Muscle layer of colon (tissue), 2 donors: ENCODE measurements at regions not wholly inside any gene's neighbourhood (a gene's known extent, or its start where the extent isn't known, plus 50 kb on each side); places are given as distances from the start of the nearest gene placed in this dataset.

Source experiments
- H3K27ac ChIP-seq: one replicate; pipeline ENCODE4 v1.7.0; 2013; ENCODE audit warnings: low read depth, mild to moderate bottlenecking, low read length, moderate library complexity
- H3K27me3 ChIP-seq, 2 donors: one replicate each; pipeline ENCODE4 v1.7.0; 2013; ENCODE audit warnings: low read length in 2 of 2, mild to moderate bottlenecking in 2 of 2; ENCODE audit not compliant: insufficient read depth in 2 of 2, control insufficient read depth in 1 of 2
- H3K36me3 ChIP-seq: one replicate; pipeline ENCODE4 v1.7.0; 2013; ENCODE audit warnings: mild to moderate bottlenecking, low read length; ENCODE audit not compliant: insufficient read depth
- H3K4me1 ChIP-seq: one replicate; pipeline ENCODE4 v1.7.0; 2013; ENCODE audit warnings: mild to moderate bottlenecking, low read length; ENCODE audit not compliant: insufficient read depth
- H3K4me3 ChIP-seq, 2 donors: one replicate each; pipeline ENCODE4 v1.7.0; 2013; ENCODE audit warnings: low read length in 2 of 2, low read depth in 1 of 2, mild to moderate bottlenecking in 1 of 2, moderate library complexity in 1 of 2
- H3K9ac ChIP-seq: one replicate; pipeline ENCODE4 v1.7.0; 2013; ENCODE audit warnings: low read length
- H3K9me3 ChIP-seq: one replicate; pipeline ENCODE4 v1.7.0; 2013; ENCODE audit warnings: mild to moderate bottlenecking, low read length
- donor health status: abdominal sarcoma.
- donor health status: Adenocarcinoma of cecum.

DNA sequence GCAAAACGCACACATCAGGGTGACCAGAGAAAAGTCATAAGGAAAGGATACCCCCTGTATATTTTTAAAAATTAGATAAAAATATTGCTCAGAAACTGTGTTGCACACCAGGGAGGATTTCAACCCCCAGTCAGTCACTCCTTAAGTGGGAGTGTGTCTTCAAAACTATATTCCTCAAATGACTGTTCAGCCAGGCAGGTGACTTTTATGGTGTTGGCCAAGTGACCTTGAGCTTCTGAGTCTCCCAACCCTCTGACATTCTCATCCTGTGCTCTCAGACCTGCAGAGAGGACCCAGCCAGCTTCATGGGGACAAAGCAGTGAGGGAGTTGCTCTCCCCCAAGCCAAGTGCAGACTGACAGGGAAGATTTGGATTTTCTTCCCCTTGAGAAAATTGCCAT lies 311.9 kb upstream of the JARID2 start:
- Histone ChIP-seq H3K4me1 (peaks cover 4% of the 10 kb centered on the region), H3K4me3 (no peak overlapping the region), H3K9me3 (no peaks in the 10 kb centered on the region), H3K9ac (no peak overlapping the region), H3K36me3 (no peaks in the 10 kb centered on the region), H3K27ac (no peak overlapping the region), H3K27me3 (no peaks in the 10 kb centered on the region)

DNA sequence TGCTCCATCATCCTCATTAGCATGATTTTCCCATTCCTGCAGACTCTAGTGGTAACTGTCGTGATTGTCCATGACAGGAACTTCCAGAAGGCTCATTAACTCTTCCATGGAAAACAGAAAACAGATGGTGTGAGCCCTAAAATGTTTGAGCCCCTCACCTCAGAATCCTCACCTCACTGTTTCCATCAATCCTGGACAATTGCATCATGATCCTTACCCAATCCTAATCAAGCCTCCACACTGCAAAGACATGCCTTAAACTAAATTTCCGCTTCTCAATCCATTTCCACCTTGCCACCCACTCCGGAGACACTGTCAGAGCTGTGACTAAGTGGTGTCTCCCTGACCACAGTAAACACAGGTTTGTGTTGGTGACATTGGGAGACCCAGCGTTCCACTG lies 311.0 kb upstream of the JARID2 start:
- no peaks in the 10 kb centered on the region for H3K36me3 ChIP-seq

GRCh38 chr6:14936861-14937260 lies 309.0 kb upstream of the JARID2 start:
- Histone ChIP-seq H3K9me3 (no peaks in the 10 kb centered on the region), H3K4me3 (no peak overlapping the region), H3K27me3 (no peaks in the 10 kb centered on the region), H3K4me1 (peaks cover 4% of the 10 kb centered on the region), H3K36me3 (no peaks in the 10 kb centered on the region), H3K27ac (no peak overlapping the region), H3K9ac (no peak overlapping the region)

More for the DNA sequence above, 311.0 kb upstream of the JARID2 start:
- H3K9me3 ChIP-seq: no peaks in the 10 kb centered on the region
- no peak overlapping the region for H3K9ac ChIP-seq
- H3K4me3 ChIP-seq: no peak overlapping the region
- H3K27ac ChIP-seq: no peak overlapping the region
- no peaks in the 10 kb centered on the region for H3K27me3 ChIP-seq
- peaks cover 4% of the 10 kb centered on the region for H3K4me1 ChIP-seq

GRCh38 chr6:14943116-14943515 lies 302.8 kb upstream of the JARID2 start:
- Histone ChIP-seq H3K9me3 (no peaks in the 10 kb centered on the region), H3K4me1 (no peaks in the 10 kb centered on the region), H3K4me3 (no peak overlapping the region), H3K36me3 (no peaks in the 10 kb centered on the region), H3K27me3 (no peaks in the 10 kb centered on the region), H3K9ac (no peak overlapping the region), H3K27ac (no peak overlapping the region)

DNA sequence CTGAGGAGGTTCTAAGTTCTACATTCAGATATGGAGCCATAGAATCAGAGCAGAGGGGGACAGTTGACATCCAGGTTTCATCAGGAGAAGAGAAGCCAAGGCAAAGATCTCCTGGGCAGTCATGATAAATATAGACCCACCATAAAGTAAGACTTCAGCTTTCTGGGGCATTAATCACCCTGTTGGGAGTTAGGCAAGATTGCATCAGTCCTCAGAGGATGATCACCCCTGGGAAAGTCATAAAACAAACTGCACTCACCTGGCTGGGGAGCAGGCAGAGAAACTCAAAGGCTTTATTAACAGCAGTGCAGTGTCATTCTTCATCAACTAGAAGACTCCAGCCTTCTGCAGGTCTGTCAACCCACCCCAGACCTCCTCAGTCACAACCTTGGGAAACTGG lies 301.3 kb upstream of the JARID2 start:
- H3K4me3 ChIP-seq: no peak overlapping the region
- no peak overlapping the region for H3K27ac ChIP-seq
- H3K36me3 ChIP-seq: no peaks in the 10 kb centered on the region
- H3K9ac ChIP-seq: no peak overlapping the region
- no peaks in the 10 kb centered on the region for H3K27me3 ChIP-seq
- no peaks in the 10 kb centered on the region for H3K9me3 ChIP-seq
- no peaks in the 10 kb centered on the region for H3K4me1 ChIP-seq

DNA sequence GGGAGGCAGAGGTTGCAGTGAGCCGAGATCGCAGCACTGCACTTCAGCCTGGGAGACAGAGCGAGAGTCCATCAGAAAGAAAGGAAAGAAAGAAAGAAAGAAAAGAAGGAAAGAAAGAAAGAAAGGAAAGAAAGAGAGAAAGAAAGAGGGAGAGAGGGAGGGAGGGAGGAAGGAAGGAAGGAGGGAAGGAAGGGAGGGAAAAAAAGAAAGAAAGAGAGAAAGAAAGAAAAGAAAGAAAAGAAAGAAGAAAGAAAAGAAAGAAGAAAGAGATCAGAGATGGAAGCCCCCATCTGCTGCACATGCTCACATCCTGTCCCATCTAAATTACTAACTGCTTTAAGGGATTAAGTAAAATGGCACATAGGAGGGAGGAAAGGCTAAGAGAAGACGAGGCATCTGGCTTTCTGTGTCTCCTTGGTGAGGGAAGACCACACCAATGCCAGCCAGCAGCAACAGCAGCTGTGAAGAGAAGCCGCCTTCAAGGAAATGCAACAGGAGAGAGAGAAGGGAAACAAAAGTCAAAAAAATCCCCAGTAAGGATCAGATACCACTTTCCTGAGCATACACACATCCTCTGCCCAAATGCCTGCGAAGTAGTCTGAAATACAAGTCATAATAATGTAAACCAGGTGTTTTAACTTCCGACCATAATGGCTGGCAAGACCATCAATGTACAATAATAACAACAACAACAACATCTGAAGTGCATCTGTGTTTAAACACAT lies 300.2 kb upstream of the JARID2 start:
- H3K27ac ChIP-seq: no peak overlapping the region
- no peaks in the 10 kb centered on the region for H3K36me3 ChIP-seq
- H3K9me3 ChIP-seq: no peaks in the 10 kb centered on the region
- H3K27me3 ChIP-seq: no peaks in the 10 kb centered on the region
- H3K9ac ChIP-seq: no peak overlapping the region
- H3K4me3 ChIP-seq: no peak overlapping the region
- H3K4me1 ChIP-seq: no peaks in the 10 kb centered on the region

- H3K27me3 ChIP-seq: no peaks in the 10 kb centered on the region
- H3K36me3 ChIP-seq: no peaks in the 10 kb centered on the region
- H3K9ac ChIP-seq: no peak overlapping the region
- H3K4me3 ChIP-seq: no peak overlapping the region
- H3K27ac ChIP-seq: no peak overlapping the region
- H3K4me1 ChIP-seq: no peaks in the 10 kb centered on the region
- no peaks in the 10 kb centered on the region for H3K9me3 ChIP-seq
Measured at GRCh38 chr6:14946753-14947152, 299.1 kb upstream of the JARID2 start.

- Histone ChIP-seq H3K36me3 (no peaks in the 10 kb centered on the region), H3K9me3 (no peaks in the 10 kb centered on the region), H3K4me1 (no peaks in the 10 kb centered on the region), H3K27me3 (no peaks in the 10 kb centered on the region), H3K4me3 (no peak overlapping the region), H3K9ac (no peak overlapping the region), H3K27ac (no peak overlapping the region)
Measured at GRCh38 chr6:14948586-14949245, 297.2 kb upstream of the JARID2 start.

GRCh38 chr6:14950103-14950969 lies 295.5 kb upstream of the JARID2 start:
- Histone ChIP-seq H3K9ac (no peak overlapping the region), H3K4me1 (no peaks in the 10 kb centered on the region), H3K27me3 (no peaks in the 10 kb centered on the region), H3K27ac (no peak overlapping the region), H3K36me3 (no peaks in the 10 kb centered on the region), H3K9me3 (no peaks in the 10 kb centered on the region), H3K4me3 (no peak overlapping the region)

GRCh38 chr6:14950970-14951276 lies 294.9 kb upstream of the JARID2 start:
- no peak overlapping the region for H3K27ac ChIP-seq
- H3K27me3 ChIP-seq: no peaks in the 10 kb centered on the region
- H3K4me3 ChIP-seq: no peak overlapping the region
- H3K4me1 ChIP-seq: no peaks in the 10 kb centered on the region
- no peaks in the 10 kb centered on the region for H3K36me3 ChIP-seq
- H3K9me3 ChIP-seq: no peaks in the 10 kb centered on the region
- no peak overlapping the region for H3K9ac ChIP-seq

GRCh38 chr6:14951704-14952103 lies 294.2 kb upstream of the JARID2 start:
- Histone ChIP-seq H3K4me3 (no peak overlapping the region), H3K27ac (no peak overlapping the region), H3K36me3 (no peaks in the 10 kb centered on the region), H3K9ac (no peak overlapping the region), H3K27me3 (no peaks in the 10 kb centered on the region), H3K4me1 (no peaks in the 10 kb centered on the region), H3K9me3 (no peaks in the 10 kb centered on the region)
